Gastroesophageal sphincter (tissue), 4 donors: ENCODE measurements at regions not wholly inside any gene's neighbourhood (a gene's known extent, or its start where the extent isn't known, plus 50 kb on each side); places are given as distances from the start of the nearest gene placed in this dataset.

Experiments used
- ATAC-seq: fragments of 150-250 bp; one replicate; pipeline ENCODE4 v1.9.1; 2016; ENCODE audit warnings: mild to moderate bottlenecking, moderate library complexity
- H3K27ac ChIP-seq, 4 donors: fragments of 200-600 bp; sonication (generic) in 3 of 4; 1 replicate in 3 of 4; 2 replicates in 1 of 4; pipeline ENCODE4 v1.5.1; 2016 to 2019
- H3K27me3 ChIP-seq: fragments of 200-600 bp; sonication (generic); one replicate; pipeline ENCODE4 v1.5.1; 2019
- H3K36me3 ChIP-seq, 2 donors: fragments of 200-600 bp; sonication (generic); one replicate each; pipeline ENCODE4 v1.5.1; 2019; ENCODE audit warnings: control low read depth in 1 of 2
- H3K4me1 ChIP-seq, 3 donors: fragments of 200-600 bp; sonication (generic); 1 replicate in 2 of 3; 2 replicates in 1 of 3; pipeline ENCODE4 v1.5.1; 2016 to 2019; ENCODE audit warnings: control low read depth in 2 of 3
- H3K4me3 ChIP-seq, 2 donors: fragments of 200-600 bp; sonication (generic); one replicate each; pipeline ENCODE4 v1.5.1; 2019; ENCODE audit warnings: mild to moderate bottlenecking in 1 of 2, moderate library complexity in 1 of 2
- H3K9me3 ChIP-seq, 3 donors: fragments of 200-600 bp; sonication (generic); one replicate each; pipeline ENCODE4 v1.5.1; 2017 to 2019; ENCODE audit warnings: control low read depth in 2 of 3
- EP300 ChIP-seq: sonication (generic); formaldehyde crosslinking; IDR thresholded peaks from one replicate; pipeline ENCODE4 v1.6.1; 2017; ENCODE audit warnings: antibody characterized with exemption, mild to moderate bottlenecking
- POLR2A ChIP-seq, 2 donors: fragments of 450-650 bp; IDR thresholded peaks; one replicate each; pipeline ENCODE4 v1.6.1; 2017; ENCODE audit warnings: antibody characterized with exemption in 2 of 2, mild to moderate bottlenecking in 2 of 2, moderate library complexity in 1 of 2
- POLR2AphosphoS5 ChIP-seq: sonication (generic); formaldehyde crosslinking; IDR thresholded peaks from one replicate; pipeline ENCODE4 v1.6.1; 2017; ENCODE audit warnings: antibody characterized with exemption
- WGBS, 2 donors: methylation state at CpG; one replicate each; pipeline ENCODE4 v1.1.5; 2018; ENCODE audit warnings: low coverage in 1 of 2; 5-methylcytosine and 5-hydroxymethylcytosine counted together
- small RNA-seq, 4 donors: library from RNA; depleted of rRNA; stranded (forward); fragments of <200 nt; gene quantifications; one replicate each; pipeline ENCODE3, GENCODE V24; 2016
- TF ChIP-seq, protein P1 (sequence below), 4 experiments: fragments of 200-600 bp in 2 of 4; fragments of 450-650 bp in 2 of 4; sonication (generic) in 1 of 4; IDR thresholded peaks; one replicate each; pipeline ENCODE4 v1.5.1; 2017 to 2019; ENCODE audit warnings: antibody characterized with exemption in 4 of 4, mild to moderate bottlenecking in 2 of 4, moderate library complexity in 2 of 4

DNA sequence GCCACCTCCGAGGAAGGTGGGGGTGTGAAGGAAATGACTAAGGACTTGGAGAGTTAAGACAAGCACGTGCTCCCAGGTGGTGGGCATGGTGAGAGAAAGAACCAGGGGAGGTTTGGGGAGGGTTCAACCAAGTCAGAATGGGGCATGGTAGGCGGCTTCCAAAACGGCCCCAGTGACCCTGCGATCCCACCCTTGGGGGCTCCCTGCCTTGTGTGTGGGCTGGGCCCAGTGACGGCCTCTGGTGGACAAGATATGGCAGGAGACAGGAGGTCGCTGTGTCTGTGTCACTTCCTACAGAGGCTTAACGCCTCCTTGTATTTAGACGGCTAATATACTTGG is 51.3 kb upstream of the IRX4 start:
- 86 to 98% methylated on average over 6 to 9 of the region's 9 CpGs for WGBS, 2 donors
- H3K27ac ChIP-seq = no peak overlapping the region
- TF ChIP-seq POLR2A (IDR thresholded peaks at IDR 0.05) (no peak), EP300 (no peak), POLR2AphosphoS5 (no peak)
- TF ChIP-seq, protein P1, sequence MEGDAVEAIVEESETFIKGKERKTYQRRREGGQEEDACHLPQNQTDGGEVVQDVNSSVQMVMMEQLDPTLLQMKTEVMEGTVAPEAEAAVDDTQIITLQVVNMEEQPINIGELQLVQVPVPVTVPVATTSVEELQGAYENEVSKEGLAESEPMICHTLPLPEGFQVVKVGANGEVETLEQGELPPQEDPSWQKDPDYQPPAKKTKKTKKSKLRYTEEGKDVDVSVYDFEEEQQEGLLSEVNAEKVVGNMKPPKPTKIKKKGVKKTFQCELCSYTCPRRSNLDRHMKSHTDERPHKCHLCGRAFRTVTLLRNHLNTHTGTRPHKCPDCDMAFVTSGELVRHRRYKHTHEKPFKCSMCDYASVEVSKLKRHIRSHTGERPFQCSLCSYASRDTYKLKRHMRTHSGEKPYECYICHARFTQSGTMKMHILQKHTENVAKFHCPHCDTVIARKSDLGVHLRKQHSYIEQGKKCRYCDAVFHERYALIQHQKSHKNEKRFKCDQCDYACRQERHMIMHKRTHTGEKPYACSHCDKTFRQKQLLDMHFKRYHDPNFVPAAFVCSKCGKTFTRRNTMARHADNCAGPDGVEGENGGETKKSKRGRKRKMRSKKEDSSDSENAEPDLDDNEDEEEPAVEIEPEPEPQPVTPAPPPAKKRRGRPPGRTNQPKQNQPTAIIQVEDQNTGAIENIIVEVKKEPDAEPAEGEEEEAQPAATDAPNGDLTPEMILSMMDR (IDR thresholded peaks at IDR 0.05) = no peak
- H3K27me3 ChIP-seq = peaks cover 20% of the 10 kb centered on the region
- no peak for ATAC-seq
- peaks cover 0 to 18% (median 0%) of the 10 kb centered on the region in 3 donors for H3K4me1 ChIP-seq
- H3K9me3 ChIP-seq = peaks cover 0 to 8% (median 0%) of the 10 kb centered on the region in 3 donors
- peaks cover 0 to 16% of the 10 kb centered on the region in 2 donors for H3K36me3 ChIP-seq
- H3K4me3 ChIP-seq = no peak overlapping the region

DNA sequence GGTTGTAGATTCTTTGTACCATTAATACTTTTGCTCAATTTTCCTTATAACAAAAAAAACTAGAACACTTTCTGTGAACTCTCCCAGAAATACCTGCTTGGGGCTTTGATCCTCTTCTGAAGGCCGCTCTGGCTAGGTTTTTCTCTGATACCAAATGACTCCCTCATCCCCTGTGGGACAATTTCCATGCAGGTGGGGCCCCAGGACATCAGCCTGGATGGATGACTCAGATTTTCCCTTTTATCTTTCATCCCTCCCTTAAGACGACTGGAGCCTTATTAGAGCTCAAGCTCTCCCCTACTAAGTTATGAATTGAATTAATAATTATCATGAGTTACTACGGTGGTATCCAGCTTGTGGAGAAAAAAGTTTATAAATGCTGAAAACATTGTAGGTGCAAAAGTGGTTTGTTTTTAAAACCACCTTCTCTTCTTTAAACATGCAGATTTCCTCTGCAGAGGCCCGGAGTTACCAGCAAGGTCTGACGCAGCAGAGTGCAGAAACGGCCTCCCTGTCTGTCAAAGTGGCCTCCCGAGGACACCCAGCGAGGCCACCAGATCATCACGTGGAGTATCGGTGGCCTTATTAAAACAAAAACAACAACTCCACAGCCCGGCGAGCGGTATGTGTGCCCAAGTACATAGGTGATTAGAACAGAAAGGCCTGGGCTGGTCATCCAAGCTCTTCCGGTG is 50.8 kb upstream of the IRX4 start:
- no peak overlapping the region for H3K27ac ChIP-seq
- H3K27me3 ChIP-seq = peaks cover 25% of the 10 kb centered on the region
- no peak for ATAC-seq
- H3K4me3 ChIP-seq = no peak overlapping the region
- peaks cover 0 to 8% (median 0%) of the 10 kb centered on the region in 3 donors for H3K9me3 ChIP-seq
- 77 to 86% methylated on average over 7 to 14 of the region's 14 CpGs for WGBS, 2 donors
- peaks cover 0 to 18% (median 0%) of the 10 kb centered on the region in 3 donors for H3K4me1 ChIP-seq
- H3K36me3 ChIP-seq = peaks cover 0 to 15% of the 10 kb centered on the region in 2 donors
- TF ChIP-seq, protein P1 (IDR thresholded peaks at IDR 0.05) = no peak

Small RNAs in the stretch of these regions (small RNA-seq; reads per million reads assigned to genes)
- 0 reads per million in 4 donors for gene AC092266.1
- gene RF00019 = 0 reads per million in 4 donors
